Activated effector memory CD4-positive, alpha-beta T cell treated with Interleukin-2 at 50 U/mL for 16 hours (primary cell): ENCODE measurements at regions not wholly inside any gene's neighbourhood (a gene's known extent, or its start where the extent isn't known, plus 50 kb on each side); places are given as distances from the start of the nearest gene placed in this dataset.

Experiments used
- DNase-seq: peaks from one replicate; pipeline ENCODE4 v3.0.0-alpha.2; 2020

DNA sequence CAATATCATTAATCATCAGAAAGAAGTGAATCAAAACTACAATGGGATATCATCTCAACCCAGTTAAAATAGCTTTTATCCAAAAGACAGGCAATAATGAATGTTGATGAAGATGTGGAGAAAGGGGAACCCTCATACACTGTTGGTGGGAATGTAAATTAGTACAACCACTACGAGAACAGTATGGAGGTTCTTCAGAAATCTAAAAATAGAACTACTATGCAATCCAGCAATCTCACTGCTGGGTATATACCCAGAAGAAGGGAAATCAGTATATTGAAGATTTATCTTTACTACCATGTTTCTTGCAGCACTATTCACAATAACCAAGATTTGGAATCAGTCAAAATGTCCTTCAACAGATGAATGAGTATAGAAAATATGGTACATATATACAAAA lies 189.8 kb downstream of the HHIPL2 start:
- no peak for DNase-seq

DNA sequence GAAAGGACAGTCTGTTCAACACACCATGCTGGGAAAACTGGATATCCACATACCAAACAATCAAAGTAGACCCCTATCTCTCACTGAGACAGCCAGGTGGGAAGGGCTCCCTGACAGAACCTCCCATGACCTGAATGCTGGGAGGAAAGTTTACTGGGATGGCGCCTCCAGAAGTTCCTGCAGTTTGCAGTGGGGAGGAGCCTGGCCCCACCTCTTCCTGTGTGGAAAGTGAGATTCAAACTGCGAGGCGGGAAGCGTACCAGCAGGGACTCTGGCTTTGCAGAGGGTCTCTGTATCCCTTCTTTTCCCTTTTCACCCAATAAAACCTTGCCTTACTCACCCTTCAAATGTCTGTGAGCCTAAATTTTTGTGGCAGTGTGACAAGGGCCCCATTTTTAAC lies 190.7 kb downstream of the HHIPL2 start:
- no peak for DNase-seq

DNA sequence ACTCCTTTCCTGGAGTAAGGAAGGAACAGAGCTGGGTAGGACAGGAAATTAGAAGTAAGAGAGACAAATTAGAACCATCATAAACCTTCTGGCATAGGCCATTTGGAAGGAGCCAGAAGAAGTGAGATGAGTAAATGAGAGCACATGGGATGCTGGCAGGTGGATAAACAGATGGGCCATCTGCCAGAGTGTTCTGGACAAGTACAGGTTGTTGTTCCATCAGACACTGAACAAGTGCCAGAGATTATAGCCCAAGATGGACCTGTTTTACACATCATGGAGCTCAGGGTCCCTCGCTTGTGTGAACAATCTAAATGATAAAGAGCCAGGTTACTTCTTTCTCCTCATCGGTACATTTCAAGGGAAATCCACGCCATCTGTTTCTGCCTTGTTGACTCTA lies 200.3 kb downstream of the HHIPL2 start:
- no peak for DNase-seq

DNA sequence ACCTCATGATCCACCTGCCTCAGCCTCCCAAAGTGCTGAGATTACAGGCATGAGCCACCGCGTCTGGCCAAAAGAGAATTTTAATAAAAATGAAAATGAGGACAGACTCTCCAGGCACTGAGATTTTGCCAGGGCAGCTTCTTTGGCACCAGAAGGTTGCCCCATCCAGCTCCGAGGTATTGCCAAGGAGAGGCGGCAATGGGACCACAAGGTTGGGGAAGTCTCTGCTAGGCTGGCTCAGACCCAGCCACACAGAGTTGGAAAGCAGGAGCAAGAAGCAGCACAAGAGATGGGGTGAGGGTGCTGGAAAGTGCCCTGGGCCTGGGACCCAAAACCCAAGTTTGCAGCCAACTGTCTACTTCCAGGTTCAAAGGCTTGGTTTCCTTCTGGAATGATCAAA lies 200.9 kb downstream of the HHIPL2 start:
- no peak for DNase-seq

DNA sequence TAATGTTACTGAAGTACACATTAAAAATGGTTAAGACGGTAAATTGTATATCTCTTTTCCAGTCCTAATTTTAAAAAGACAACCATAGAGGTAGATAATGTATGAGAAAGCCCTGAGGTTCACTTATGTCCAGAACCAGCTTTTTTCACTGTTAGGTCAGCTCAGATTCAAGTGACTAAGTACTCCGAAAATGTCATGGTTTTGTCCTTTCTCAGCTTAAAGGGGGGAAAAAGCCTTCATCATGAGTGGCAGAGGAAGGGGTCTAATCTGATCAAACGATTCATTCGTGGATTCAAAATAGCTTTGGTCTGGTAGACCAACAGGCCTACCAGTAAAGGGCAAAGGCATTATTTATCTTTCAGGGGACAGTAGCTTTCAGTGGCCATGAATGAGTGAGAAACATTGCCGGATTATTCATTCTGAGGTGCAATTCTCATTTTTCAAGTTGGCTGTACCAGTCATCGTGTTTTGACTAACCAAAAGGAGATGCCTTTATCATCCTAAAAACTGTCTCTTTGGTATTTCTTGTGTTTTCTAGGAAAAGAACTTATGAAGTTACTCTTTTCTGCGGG lies 208.4 kb downstream of the HHIPL2 start:
- DNase-seq = no peak

DNA sequence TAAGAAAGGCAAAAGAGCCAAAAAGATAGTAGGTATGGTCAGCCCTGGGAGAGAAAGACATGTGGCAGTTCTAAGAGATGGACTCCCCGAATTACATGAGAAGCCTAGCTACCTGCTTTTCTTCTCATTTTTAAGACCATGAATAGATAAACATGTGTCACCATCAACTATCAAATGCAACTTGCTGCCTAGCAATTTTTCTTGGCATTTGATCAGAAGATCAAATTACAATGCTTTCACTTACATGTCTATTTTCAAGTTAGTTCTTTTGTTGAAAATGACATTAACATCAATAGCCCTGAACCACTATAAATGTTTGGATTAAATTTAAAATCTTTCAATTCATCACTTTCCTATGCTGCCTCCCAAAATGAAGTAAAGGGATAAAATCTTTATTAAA lies 212.3 kb downstream of the HHIPL2 start:
- DNase-seq = no peak

DNA sequence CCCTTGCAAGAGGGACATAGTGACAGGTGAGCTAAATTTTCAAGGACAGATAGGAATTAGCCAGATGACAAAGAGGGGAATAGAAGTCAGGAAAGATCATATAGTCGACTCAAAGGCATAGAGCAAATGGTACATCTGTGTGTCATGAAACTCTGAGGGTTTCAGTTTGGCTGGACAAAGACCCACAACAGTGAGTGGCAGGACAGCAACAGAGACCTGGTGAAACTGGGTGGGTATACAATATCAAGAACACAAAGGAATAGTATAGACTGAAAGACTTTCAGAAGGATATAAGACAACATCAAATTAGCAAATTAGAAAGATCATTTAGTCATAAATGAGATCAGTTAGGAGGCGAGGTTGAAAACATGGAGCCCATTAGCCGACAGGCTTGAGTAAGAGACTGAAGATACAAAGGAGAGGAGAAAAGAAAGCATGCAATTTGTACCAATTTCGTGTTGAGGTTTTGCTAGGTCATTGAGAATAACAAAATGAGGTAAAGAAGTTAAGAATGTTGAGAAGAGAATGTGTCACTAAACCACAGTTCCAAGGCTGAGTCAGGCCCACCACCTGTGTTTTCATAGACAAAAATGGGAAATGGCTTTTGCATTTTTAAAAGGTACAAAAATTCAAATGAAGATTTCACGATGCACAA lies 213.8 kb downstream of the HHIPL2 start:
- no peak for DNase-seq

DNA sequence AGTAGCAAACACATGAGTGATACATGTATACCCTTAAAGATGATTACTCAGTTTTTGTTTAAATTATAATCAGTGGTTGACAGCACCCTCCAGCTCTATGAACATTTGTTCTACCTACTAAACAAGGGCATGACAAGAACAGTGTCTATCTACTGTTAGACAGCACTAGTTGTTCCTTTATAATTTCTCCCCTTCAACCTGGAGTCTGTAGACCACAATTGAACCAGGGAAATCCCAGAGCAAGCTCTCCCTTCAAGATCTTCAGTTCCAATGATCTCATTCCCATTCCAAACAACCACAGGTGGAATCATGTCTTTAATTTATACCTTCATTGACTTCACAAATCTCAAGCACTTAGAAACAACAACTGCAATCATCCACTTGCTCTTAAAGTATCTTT lies 216.1 kb downstream of the HHIPL2 start:
- no peak for DNase-seq

DNA sequence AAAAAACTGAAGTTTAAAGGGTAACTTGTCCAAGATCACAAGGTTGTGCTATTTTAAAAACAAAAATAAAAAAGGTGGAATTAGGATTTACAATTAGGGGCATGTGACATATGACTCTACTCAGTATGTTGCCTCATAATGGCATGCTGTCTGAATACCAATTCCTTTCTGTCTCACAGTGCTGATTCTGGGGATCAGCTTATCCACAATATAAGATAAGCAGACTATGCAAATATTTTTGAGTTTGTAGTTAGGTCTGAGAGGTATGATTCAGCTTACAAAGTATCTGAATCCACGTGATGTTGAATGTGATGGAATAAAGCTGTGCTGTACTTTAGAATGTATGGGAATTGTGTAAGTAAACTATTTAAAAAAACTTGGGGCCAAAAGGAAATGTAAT lies 216.6 kb downstream of the HHIPL2 start:
- no peak for DNase-seq

DNA sequence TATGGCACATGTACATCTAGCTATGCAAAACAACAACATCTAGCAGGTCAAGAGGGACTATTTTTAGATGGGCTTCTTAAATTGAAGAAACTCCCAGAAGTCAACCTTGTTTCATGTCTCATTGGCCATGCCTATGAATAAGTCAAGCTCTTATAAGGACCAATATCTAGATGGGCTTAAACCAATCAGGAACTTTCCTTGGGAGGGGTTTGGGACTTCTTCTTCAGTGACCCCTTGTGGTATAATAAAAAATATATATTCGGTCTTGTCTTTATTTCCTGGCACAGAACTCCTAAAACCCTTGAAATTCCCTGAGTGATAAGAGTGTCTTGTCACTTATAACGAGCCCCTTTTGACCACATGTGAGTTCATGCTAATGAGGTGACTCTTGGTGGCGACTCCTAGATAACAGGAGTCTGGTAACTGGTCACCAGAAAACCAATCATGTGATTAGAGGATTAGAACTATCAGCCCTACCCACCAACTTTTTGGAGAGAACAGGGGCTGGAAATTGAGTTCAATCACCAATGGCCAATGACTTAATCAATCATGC lies 218.3 kb downstream of the HHIPL2 start:
- DNase-seq = no peak

DNA sequence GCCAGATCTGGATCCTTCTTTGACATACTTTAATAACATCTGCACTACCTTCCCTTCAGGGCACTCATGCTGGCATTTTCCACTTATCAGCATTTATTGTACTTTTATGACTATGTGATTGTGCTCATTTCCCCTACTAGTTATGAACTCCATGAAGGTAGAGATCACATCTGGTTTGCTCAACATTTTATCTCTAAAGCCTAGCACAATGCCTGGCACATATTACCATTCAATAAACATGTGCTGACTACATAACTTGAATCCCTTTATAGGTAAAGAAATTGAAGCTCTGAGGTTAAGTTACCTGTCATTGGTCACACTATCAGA lies 221.2 kb downstream of the HHIPL2 start:
- DNase-seq = no peak

DNA sequence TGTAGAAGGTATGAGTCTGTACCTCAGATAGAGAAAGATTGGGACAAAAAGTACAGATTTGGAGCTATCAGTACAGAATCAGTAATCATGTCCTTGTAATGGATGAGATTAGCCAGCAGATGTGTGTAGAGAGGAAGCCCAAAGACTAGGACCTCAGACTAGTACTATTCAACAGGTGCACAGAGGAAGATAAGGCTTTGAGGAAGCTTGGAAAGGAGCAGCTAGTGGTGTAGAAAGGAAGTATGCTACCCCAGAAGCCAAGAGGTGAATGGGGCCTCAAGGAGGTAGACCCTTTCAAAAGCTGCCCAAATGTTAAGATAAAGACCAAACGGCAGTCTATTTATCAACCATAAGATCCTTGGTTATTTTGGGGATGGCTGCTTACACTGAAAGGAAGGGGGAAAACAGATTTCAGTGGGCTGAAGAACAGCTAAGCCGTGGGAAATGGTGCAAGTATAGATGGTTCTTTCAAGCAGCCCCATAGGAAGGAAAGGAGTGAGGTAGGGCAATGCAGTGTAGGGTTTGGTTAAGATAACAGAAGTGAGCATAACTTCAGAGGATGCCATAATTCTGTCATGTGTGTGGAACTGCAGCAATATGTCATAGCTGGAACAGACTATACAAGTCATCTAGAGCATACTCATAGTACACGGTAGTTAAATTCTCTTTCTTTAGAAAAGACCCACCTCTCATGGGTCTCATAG lies 221.7 kb downstream of the HHIPL2 start:
- no peak for DNase-seq

DNA sequence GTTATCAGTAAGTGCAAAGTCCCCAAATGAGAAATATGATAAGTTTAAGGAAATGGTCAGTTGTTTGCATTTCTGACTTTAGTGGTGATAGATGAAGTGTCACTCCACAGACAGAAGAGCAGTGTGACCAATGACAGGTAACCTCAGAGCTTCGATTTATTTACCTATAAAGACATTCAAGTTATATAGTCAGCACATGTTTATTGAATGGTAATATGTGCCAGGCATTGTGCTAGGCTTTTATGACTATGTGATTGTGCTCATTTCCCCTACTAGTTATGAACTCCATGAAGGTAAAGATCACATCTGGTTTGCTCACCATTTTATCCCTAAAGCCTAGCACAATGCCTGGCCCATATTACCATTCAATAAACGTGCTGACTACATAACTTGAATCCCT lies 222.4 kb downstream of the HHIPL2 start:
- DNase-seq = no peak

DNA sequence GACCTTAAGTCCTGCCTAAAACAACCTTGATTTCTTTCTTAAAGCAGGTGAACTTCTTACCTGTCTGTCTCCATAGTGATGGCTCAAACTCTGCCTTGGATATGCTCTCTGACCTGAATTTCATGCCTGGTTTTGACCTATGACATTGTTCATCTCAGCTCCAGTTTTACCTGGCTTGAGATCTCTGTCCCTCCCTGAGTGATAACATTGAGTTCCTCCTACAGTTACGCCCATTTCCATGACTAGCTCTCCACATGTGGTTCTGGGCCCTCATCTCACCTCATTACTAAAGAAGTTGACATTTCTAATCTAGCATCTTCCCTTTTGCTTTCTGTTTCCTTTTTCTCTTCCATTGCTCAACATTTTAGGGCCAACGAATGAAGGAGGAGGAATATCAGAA lies 233.1 kb downstream of the HHIPL2 start:
- no peak for DNase-seq

DNA sequence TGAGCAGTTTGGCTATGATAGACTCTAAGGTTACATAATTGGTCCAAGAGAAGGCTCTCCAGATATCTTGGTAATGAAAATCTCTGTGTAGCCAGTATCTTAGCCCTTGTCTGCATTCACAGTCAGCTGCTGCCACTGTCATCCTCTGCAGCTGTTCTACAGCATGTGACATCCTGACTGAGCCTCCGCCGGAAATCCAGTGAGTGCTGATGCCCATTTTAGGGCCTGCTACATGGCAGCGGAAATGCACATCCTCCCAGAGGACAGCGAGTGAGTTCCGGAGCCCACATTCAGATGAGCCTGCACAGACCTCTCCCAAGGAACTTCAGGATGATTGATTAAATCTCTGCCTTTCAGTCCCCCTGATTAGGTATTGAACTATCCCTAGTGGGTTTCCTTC lies 237.1 kb downstream of the HHIPL2 start:
- DNase-seq = no peak

DNA sequence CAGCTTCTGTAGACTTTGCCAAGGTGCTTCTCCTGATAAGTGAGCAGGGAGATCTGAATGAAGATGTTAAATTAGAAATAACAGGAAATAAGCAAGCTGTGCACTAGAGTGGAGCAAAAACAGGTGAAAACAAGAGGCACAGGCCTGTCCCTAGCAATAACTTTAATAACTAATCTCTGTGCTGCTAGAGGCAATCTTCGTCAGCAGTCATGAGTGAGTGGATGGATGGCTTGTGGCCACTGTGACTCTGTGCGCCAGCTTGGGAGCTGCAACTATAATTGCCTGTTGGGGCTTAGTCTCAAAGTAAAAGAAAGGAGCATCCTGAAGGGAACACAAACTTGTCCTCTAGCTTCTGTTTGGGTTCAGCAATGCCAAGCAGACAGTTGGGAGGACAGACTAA lies 240.3 kb downstream of the HHIPL2 start:
- no peak for DNase-seq

DNA sequence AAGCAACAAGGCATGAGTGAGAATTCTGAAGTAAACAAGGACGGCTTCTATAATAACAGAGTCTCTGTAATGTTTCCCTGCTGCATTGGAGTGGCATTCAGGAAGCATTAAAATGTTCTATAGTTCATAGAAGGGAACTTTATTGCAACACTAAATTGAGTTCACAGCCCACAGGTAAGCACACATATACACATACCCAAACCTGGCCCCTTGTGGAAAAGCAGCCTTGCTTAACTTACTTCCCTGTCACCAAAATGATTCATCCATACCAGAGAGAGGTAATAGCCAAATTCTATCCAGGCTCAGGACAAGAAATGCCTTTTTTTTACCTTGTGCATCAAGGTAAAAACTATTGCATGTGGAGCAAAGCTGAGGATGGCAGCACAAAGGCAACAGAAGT lies 241.4 kb downstream of the HHIPL2 start:
- no peak for DNase-seq

DNA sequence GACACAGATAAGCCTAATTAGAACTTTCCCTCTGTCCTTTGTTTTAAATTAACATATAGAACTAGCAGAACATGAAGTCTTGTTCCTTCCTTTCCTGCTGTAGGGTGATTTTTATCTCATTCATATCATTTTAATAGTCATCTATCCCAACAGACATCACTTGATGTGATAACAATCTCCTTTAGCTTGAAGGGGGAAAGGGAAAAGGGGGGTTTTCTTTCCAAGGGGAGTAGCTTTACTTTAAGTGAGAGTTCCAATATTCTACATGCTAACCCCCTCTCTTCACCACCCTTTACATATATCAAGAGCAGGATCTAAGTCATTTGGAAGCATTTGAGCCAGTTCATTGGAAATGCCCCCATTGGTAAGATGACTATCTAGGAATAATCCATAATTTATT lies 241.9 kb downstream of the HHIPL2 start:
- no peak for DNase-seq

DNA sequence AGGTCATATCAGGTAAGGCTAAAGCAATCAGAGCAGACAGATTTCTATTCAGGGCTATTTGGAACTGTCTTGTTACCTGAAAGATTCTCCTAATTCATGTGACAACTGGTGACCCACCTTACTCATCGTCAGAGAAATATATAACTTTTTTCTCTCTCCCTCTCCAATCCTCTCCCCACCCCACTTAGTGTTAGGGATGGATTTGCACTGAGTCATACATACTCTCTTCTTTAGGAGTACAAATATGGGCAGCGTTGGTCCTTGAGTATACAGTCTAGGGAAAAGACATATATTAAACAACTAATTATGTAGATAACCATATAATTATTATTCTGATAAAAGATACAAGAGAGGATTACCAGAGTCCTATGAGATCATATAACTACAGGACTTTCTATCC lies 246.3 kb downstream of the HHIPL2 start:
- DNase-seq = no peak

DNA sequence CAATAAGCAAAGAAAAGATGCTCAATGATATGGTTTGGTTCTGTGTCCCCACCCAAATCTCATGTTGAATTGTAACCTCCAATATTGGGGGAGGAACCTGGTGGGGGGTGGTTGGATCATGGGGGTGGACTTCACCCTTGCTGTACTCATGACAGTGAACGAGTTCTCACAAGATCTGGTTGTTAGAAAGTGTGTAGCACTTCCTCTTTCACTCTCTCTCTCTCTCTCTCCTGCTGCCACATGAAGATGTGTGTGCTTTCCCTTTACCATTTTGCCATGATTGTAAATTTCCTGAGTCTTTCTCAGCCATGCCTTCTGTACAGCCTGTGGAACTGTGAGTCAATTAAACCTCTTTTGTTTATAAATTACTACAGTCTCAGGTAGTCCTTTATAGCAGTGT lies 248.4 kb downstream of the HHIPL2 start:
- DNase-seq = no peak

DNA sequence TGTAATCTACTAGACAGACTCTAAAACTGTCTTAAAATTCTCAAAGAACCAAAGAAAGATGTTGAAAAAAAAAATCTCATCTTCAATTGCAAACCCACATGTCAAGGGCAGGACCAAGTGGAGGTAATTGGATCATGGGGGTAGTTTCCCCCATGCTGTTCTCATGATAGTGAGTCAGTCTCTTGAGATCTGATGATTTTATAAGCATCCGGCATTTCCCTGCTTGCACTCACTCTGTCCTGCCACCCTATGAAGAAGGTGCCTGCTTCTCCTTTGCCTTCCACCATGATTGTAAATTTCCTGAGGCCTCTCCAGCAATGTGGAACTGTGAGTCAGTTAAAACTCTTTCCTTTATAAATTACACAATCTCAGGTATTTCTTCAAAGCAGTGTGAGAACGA lies 257.0 kb downstream of the HHIPL2 start:
- no peak for DNase-seq

DNA sequence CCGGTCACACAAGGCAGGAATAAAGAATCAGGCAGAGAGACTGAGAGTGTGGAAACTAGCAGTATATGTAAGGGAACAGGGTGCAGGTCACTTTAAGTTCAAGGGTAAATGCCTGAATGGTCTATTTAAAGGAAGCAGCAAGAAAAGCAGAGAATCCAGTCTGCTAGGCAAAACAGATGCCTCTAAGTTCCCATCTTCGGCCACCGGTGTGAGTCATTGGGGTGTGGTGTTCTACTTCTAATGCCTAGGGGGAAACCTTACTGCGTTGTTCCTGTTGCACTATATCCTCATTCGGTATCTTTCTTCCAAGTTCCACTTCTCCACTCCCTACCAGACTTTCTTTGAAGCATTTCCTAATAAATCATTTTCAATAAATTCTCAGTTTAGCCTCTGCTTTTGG lies 259.9 kb downstream of the HHIPL2 start:
- no peak for DNase-seq

DNA sequence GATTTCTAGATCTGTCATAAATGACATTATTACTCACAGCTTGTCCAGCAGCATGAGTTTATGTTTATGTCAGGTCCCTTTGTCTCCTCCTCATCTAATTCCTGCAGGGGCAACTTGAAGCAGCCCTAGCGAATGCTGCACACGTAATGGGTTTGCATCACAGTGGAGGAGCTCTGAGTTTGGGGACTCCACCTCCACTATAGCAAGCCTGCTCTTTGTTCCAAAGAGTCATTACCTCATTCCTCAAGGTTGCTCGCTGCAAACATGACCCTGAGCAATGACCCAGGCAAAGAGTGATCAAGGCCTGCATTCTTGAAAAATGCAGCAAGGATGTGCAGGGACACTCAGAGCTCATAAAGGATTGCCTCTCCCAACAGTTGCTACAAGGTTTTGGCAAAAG lies 261.9 kb downstream of the HHIPL2 start:
- no peak for DNase-seq

DNA sequence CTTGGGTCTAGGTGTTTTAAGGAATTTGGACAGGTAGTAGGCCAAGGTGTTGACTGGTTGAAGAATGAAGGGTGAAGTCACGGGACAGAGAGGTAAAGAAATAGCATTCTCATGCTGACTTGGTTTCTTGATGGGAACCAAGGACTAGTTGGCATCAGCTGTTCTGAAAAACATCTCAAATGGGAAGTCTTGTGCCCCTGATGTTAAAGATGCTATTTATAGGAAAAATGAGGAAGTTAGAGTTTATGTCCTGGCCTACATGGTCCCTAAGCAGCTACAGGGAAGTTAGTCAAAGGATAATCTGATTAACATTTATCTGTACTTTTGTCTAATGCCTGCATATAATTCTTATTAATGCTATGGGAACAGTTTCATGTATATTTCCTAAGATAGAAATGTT lies 262.4 kb downstream of the HHIPL2 start:
- DNase-seq = no peak

DNA sequence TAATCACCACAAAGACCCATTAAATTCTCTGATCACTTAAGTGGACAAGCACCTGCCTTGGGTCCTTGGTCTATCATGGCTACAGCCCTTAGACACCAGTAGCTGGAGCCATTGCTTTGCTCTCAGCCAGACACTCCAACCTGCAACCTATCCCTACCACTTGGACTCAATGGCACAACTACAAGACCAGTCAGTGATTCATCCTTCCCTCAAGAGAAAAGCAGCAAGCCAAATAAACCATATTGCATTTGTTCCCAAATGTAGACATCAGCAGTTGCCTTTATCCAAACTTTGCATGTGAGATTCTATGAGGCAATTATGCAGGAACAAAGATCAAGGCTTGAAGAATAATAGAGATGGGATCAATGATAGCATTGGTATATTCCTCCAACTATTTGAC lies 263.4 kb downstream of the HHIPL2 start:
- DNase-seq = no peak
